HG02588 (cell line): ENCODE measurements at regions not wholly inside any gene's neighbourhood (a gene's known extent, or its start where the extent isn't known, plus 50 kb on each side); places are given as distances from the start of the nearest gene placed in this dataset.
A peak's percentile ranks its signal among the peaks of the same experiment; 100 is the strongest.

Source experiments
- ATAC-seq: cut with Tn5 transposase; IDR thresholded peaks from one replicate; pipeline ENCODE4 v1.9.1; 2021; ENCODE audit warnings: mild to moderate bottlenecking, moderate library complexity; ENCODE audit not compliant: unreplicated experiment

DNA sequence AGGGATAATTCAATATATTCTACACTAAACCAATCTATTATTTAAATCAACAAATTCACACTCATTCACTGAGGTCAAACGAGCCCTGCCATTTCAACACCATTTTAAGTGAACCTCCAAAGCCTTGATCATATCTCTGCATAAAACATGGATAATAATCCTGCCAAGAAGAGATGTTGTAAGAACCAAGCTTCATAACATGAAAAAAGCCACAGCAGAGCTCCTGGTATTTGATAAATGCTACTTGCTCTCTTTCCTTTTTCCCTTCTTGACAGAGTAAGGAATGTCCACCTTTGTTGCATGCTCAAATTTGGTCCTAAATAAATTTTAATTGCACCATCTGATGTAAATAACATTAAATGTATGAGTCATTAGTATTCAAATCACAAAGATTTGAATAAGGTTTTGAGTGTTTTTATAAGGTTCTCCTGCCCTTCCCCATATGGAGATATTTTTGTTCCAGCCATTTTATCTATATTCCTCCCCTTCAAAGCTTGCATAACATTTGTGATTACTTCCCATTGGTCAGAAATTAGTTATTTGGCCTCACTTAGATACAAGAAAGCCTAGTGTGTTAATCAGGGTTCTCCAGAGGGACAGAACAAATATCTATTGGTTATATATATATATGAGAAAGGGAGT is 318.8 kb downstream of the RND3 start:
- no peak for ATAC-seq

DNA sequence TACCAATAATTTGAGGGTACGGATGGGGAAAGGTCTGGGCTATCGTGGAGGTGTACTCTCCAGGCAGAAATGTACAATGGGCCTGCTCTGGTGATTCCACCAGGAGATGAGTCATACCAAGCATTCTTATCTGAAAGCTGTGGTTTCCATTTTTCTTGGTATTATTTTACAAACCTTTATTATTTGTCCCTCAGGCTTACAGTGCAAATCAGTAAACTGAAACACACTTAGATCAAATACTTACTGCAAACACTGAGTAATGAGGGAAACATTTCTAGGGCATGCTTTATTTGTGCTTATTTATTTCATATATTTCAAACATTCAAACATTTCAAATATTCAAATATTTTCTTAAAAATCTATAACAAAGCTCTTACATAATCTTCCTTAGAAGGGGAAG is 319.8 kb downstream of the RND3 start:
- ATAC-seq = peak; percentile 92

DNA sequence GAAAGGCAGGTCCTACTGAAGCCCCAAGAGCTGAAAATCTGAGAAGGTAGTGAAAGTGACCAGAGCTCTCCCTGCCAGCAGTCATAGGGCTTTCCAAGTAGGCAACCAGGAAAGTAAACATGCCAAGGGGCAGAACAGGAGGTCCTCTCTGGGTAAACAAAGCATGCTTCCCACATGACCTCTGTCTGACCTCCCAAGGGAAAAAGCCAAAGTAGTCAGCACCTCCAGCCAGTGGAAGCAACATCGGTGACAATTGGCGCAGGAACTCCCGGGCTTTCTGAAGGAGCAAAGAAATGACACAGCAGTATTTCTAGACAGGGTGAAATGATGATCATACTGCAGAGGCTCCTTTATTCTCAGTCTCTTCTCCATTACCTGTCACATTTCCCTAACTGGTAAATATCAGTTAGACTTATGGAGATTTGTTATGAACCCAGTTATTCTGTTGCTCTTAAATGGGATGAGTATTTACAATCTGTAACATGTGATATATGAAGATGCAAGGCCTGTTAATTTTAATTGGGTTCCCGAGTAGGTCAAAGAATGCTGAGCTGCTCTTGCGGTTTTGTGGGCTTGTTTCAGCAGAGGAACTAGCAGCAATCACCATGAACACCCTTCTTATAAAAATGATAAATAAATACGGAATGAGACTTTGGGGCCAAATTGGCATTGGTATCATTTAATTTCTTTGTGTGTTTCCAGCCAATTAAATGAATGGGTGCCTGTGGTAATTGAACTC is 321.0 kb downstream of the RND3 start:
- ATAC-seq = no peak

DNA sequence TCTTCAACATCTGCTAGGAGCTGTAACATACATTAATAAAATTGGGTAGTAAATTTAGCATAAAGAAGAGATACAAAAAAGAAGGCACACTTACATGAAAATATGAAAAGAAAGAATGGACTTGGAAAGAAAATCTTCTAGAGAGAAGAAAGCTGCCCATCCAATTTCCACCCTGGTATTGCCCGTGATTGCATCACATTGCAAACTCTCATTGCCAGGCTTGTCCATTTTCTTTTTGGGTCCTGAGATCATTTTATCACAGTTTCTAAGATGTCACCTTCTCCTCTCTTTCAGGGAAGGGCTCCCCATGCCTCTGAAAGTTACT is 321.5 kb downstream of the RND3 start:
- ATAC-seq = no peak

GRCh38 chr2:150165442-150165841 is 322.0 kb downstream of the RND3 start:
- ATAC-seq = no peak

DNA sequence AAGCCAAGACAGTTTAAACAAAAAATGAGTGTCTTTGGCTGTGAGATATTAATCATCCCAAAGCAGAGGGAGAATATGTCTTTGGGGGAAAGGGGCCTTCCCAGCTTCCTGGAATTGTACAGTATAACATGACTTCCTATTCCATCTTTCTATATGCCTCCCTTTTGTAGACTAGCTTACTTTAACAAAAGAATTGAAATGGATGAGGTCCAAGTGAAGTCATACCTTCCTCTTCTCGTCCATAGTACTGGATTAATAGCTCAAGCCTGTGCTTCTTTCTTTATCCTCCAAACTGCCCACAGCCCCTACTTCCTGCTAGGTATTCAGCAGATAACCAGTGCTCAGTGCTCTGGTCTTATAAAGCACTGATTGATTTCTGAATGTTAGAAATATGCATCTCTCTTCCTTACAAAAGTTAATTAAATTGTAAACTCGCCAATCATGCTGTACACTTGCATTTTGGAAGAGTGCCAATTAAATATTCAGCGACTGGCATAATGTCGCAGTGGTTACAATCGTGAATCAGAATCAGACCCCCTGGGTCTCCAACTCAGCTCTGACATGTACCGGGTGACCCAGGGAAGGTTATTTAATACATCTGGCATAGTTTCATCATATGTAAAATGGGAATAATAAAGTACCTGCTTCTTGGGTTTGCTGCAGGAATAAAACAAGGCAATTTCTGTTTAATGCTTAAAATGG is 325.1 kb downstream of the RND3 start:
- ATAC-seq = no peak

- no peak for ATAC-seq
Observed at GRCh38 chr2:150160058-150160457, 327.4 kb downstream of the RND3 start.

GRCh38 chr2:150159300-150159699 is 328.2 kb downstream of the RND3 start:
- ATAC-seq = no peak

DNA sequence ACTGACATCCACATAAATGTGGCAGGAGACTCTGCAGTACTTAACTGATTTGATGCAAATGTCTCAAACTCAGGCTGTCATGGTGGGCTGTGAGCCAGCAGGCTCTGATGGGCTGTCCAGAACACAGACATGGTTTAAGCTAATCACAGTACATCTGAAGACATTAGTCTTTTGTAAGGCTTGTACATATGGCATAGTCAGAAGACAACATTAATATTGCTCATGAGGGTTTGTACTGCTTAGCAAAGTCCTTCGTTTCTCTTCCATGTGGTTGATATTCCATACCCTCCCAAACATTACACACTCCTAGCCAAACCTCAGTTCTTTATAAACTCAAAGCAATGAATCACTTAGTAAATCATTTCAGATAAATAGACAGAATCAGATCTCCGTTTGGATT is 330.6 kb downstream of the RND3 start:
- no peak for ATAC-seq

GRCh38 chr2:150156415-150156814 is 331.1 kb downstream of the RND3 start:
- no peak for ATAC-seq

GRCh38 chr2:150154308-150154797 is 333.1 kb downstream of the RND3 start:
- ATAC-seq = no peak

GRCh38 chr2:150153646-150154307 is 333.7 kb downstream of the RND3 start:
- ATAC-seq = no peak

DNA sequence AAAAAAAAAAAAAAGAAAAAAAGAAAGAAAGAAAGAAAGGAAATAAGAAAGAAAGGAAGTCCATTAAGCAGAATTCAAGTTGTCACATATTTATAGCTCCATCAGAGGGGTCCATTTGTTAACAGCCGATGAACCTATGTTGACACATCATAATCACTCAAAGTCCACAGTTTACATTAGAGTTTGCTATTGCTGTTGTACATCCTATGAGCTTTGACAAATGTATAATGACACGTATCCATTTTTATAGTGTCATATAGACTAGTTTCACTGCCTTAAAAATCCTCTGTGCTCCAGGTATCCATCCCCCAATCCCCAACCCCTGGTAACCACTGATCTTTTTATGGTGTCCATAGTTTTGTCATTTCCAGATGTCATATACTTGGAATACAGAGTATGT is 335.2 kb downstream of the RND3 start:
- no peak for ATAC-seq

GRCh38 chr2:150150144-150150543 is 337.3 kb downstream of the RND3 start:
- ATAC-seq = no peak

DNA sequence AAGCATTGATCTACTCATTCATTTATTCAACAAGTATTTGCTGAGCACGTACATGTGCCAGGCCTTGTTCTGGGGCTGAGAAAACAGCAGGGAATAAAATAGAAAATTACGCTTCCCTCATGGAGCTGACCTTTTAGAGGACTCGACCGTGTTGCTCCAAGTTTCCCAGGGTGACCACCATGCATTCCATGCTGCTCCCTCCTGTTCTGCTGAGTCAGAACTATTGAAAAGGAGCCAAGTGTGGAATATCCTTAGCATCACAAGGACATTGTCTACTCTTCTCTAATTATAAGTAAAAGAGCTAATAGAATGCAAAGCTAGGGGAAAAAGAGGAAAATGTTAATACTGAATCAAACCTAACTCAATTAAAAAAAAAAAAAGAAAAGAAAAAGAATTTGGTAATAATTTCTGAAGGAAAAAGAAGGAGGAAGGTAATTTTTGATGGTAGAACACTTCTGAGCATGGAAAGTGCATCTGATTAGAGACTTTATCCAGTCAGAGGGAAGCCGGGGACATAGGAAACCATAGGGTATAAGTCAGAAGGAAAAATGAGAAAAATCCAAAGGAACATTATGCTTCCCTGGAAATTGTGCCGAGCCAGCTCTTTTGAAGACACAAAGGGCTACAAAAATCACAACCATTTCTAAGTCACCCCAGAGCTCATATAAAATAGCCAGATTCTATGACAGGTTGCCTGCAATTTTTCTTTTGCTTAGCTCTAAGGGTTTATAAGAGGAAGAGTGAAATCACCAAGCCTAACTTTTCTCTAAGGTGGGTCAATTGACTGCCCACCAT is 339.4 kb downstream of the RND3 start:
- ATAC-seq = no peak

DNA sequence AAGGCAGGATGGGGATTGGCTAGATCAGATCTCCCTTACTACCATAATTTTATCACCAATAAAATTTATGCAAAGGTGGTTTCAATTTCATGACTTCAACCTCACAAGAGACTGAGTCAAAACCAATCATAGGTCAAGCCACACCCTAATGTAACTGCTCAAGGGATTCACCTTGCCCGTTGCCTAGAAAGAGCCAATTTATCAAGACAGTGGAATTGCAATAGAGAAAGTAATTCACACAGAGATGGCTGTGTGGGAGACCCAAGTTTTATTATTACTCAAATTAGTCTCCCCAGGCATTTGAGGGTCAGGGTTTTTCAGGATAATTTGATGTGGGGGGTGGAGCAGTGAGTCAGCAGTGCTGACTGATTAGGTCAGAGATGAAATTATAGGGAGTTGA is 340.6 kb downstream of the RND3 start:
- ATAC-seq = no peak

DNA sequence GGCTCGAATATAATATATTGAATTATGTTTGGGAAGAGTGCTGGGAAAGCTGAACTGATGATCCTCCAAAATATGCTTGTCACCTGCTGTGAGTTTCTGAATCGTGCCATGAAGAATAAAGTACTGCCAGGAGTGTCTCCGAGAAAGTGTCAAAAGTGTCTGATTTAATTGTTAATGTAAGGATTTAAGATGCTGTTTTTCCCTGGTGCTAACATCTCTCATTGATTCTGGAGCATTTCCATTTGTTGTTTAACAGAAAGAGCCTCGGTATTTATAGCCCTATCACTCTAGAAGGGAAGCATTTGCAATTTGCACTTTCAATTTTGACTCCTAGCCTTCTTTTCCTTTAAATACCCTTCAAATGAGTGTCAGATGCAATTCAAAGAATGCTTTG is 342.2 kb downstream of the RND3 start:
- no peak for ATAC-seq

- ATAC-seq = no peak
Observed at GRCh38 chr2:150144546-150145298, 342.7 kb downstream of the RND3 start.

DNA sequence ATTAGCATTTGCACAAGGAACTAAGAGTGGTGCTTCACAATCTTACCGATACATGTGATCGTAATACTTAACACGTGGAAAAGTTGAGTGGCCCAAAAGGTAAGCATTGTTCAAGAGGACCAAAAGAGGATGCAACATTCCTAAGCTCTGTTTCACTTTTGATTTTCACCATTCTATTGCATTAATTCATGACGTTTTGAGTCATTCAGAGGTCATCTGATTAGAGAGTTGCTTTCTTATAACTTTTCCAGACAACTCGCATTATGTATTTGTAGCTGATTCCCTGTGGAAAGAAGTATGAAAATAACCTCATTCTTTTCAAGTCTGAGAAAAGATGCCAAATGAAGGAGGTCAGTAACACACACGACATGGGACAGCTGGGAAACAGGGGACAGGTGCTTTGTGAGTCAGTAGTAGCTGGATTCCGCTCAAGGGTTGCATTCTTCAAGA is 344.4 kb downstream of the RND3 start:
- ATAC-seq = no peak

DNA sequence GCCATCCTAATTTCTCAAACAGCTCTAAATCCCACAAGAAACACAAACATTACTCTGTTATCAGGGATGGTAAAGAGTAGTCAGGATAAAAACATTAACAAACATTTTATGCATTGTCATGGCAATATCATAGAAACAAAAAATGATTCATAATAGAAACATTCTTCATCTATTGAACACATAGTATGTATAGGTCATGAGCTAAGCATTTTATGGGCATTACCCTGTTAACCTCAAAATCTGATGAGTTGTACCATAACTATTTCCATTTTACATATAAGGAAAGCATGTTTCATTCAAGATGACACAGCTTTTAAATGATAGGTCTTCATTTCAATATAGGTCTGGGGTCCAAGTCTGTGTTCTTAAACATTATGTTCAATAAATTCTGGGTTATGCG is 344.9 kb downstream of the RND3 start:
- ATAC-seq = no peak
